Mesodermal cell (in vitro differentiated cells): ENCODE measurements at regions not wholly inside any gene's neighbourhood (a gene's known extent, or its start where the extent isn't known, plus 50 kb on each side); places are given as distances from the start of the nearest gene placed in this dataset.
"Not testable (repeated sequence)": the region's sequence is repeated elsewhere in the genome, so short reads cannot be mapped to it uniquely, and the experiment has no call there.

Source experiments
- H3K27ac ChIP-seq: 2 replicates; pipeline ENCODE4 v1.7.0; 2013; ENCODE audit warnings: mild to moderate bottlenecking, low read depth, low read length, moderate library complexity; ENCODE audit not compliant: severe bottlenecking
- H3K36me3 ChIP-seq: 2 replicates; pipeline ENCODE4 v1.7.1; 2013; ENCODE audit warnings: mild to moderate bottlenecking, low read length, moderate library complexity; ENCODE audit not compliant: control insufficient read depth, insufficient read depth
- H3K4me1 ChIP-seq: one replicate; pipeline ENCODE4 v1.7.1; 2013; ENCODE audit warnings: mild to moderate bottlenecking, low read length; ENCODE audit not compliant: insufficient read depth, control insufficient read depth, poor library complexity, severe bottlenecking
- H3K4me3 ChIP-seq: 2 replicates; pipeline ENCODE4 v1.7.0; 2013; ENCODE audit warnings: low read length, control low read depth, mild to moderate bottlenecking; ENCODE audit not compliant: insufficient read depth, poor library complexity, severe bottlenecking; ENCODE audit errors: extremely low read depth
- H3K9me3 ChIP-seq: 2 replicates; pipeline ENCODE4 v1.7.1; 2013; ENCODE audit warnings: mild to moderate bottlenecking, low read length, moderate library complexity; ENCODE audit not compliant: control insufficient read depth
- WGBS, 2 experiments: methylation state at CpG; one replicate each; pipeline ENCODE4 v1.1.5; 2013; ENCODE audit warnings: missing lambda C conversion rate in 2 of 2; ENCODE audit not compliant: insufficient coverage in 2 of 2; 5-methylcytosine and 5-hydroxymethylcytosine counted together

- Histone ChIP-seq H3K4me3 (no peak overlapping the region), H3K9me3 (no peaks in the 10 kb centered on the region), H3K27ac (no peak overlapping the region), H3K4me1 (no peaks in the 10 kb centered on the region), H3K36me3 (no peaks in the 10 kb centered on the region)
- 90% methylated on average over 1 of the region's 3 CpGs; no CpG with 5 or more reads in 1 of the 2 experiments for WGBS, 2 experiments
These were observed 290.0 kb upstream of the PTCHD4 start for GRCh38 chr6:48401016-48401415.

- no peaks in the 10 kb centered on the region for H3K4me1 ChIP-seq
- no peaks in the 10 kb centered on the region for H3K9me3 ChIP-seq
- H3K27ac ChIP-seq = no peak overlapping the region
- H3K36me3 ChIP-seq = no peaks in the 10 kb centered on the region
- no peak overlapping the region for H3K4me3 ChIP-seq
These were observed 286.9 kb upstream of the PTCHD4 start for GRCh38 chr6:48397887-48398286.

GRCh38 chr6:48389146-48390043, 278.4 kb upstream of the PTCHD4 start:
- Histone ChIP-seq H3K4me3 (no peak overlapping the region), H3K9me3 (no peaks in the 10 kb centered on the region), H3K36me3 (no peaks in the 10 kb centered on the region), H3K27ac (no peak overlapping the region), H3K4me1 (no peaks in the 10 kb centered on the region)
- WGBS, 2 experiments = 89 to 92% methylated on average over 4 of the region's 4 CpGs

GRCh38 chr6:48388044-48388443, 277.0 kb upstream of the PTCHD4 start:
- Histone ChIP-seq H3K4me3 (no peak overlapping the region), H3K9me3 (no peaks in the 10 kb centered on the region), H3K27ac (no peak overlapping the region), H3K36me3 (no peaks in the 10 kb centered on the region), H3K4me1 (no peaks in the 10 kb centered on the region)
- no CpG with 5 or more reads among the region's 2 CpGs for WGBS, 2 experiments

GRCh38 chr6:48378884-48379407, 267.9 kb upstream of the PTCHD4 start:
- H3K4me1 ChIP-seq = no peaks in the 10 kb centered on the region

GRCh38 chr6:48377115-48377514, 266.1 kb upstream of the PTCHD4 start:
- WGBS, 2 experiments = 81 to 96% methylated on average over 2 of the region's 3 CpGs
- Histone ChIP-seq H3K27ac (no peak overlapping the region), H3K4me1 (no peaks in the 10 kb centered on the region), H3K4me3 (no peak overlapping the region), H3K9me3 (no peaks in the 10 kb centered on the region), H3K36me3 (no peaks in the 10 kb centered on the region)

More at GRCh38 chr6:48378884-48379407, 267.9 kb upstream of the PTCHD4 start:
- H3K4me3 ChIP-seq = no peak overlapping the region
- H3K36me3 ChIP-seq = no peaks in the 10 kb centered on the region
- H3K27ac ChIP-seq = no peak overlapping the region
- no peaks in the 10 kb centered on the region for H3K9me3 ChIP-seq

GRCh38 chr6:48371226-48371625, 260.2 kb upstream of the PTCHD4 start:
- H3K4me1 ChIP-seq, H3K4me3 ChIP-seq, H3K36me3 ChIP-seq, H3K9me3 ChIP-seq, H3K27ac ChIP-seq: not testable (repeated sequence)
- 89 to 100% methylated on average over 3 to 15 of the region's 34 CpGs for WGBS, 2 experiments

GRCh38 chr6:48369100-48369499, 258.1 kb upstream of the PTCHD4 start:
- no peaks in the 10 kb centered on the region for H3K4me1 ChIP-seq
- no peak overlapping the region for H3K4me3 ChIP-seq
- no CpG with 5 or more reads among the region's 2 CpGs for WGBS, 2 experiments
- H3K9me3 ChIP-seq = no peaks in the 10 kb centered on the region
- no peaks in the 10 kb centered on the region for H3K36me3 ChIP-seq
- H3K27ac ChIP-seq = no peak overlapping the region

- no CpG with 5 or more reads among the region's 1 CpG for WGBS, 2 experiments
- H3K9me3 ChIP-seq = no peaks in the 10 kb centered on the region
- no peak overlapping the region for H3K27ac ChIP-seq
- H3K4me3 ChIP-seq = no peak overlapping the region
- no peaks in the 10 kb centered on the region for H3K36me3 ChIP-seq
- no peaks in the 10 kb centered on the region for H3K4me1 ChIP-seq
These were observed 214.7 kb upstream of the PTCHD4 start for GRCh38 chr6:48325701-48326100.

GRCh38 chr6:48318670-48319069, 207.7 kb upstream of the PTCHD4 start:
- Histone ChIP-seq H3K4me1 (no peaks in the 10 kb centered on the region), H3K36me3 (no peaks in the 10 kb centered on the region), H3K27ac (no peak overlapping the region), H3K4me3 (no peak overlapping the region), H3K9me3 (no peaks in the 10 kb centered on the region)
- WGBS, 2 experiments = 94 to 96% methylated on average over 4 to 5 of the region's 5 CpGs

GRCh38 chr6:48315915-48316314, 204.9 kb upstream of the PTCHD4 start:
- no peak overlapping the region for H3K4me3 ChIP-seq
- no peaks in the 10 kb centered on the region for H3K9me3 ChIP-seq
- no peaks in the 10 kb centered on the region for H3K36me3 ChIP-seq
- WGBS, 2 experiments = no CpG with 5 or more reads among the region's 1 CpG
- H3K4me1 ChIP-seq = no peaks in the 10 kb centered on the region
- H3K27ac ChIP-seq = no peak overlapping the region
